Aorta (tissue), 5 donors: ENCODE measurements at regions not wholly inside any gene's neighbourhood (a gene's known extent, or its start where the extent isn't known, plus 50 kb on each side); places are given as distances from the start of the nearest gene placed in this dataset.

ENCODE experiments used
- ATAC-seq: fragments of 200-7000 bp; cut with Tn5 transposase; one replicate; pipeline ENCODE4 v1.9.1; 2022; ENCODE audit warnings: moderate library complexity; ENCODE audit not compliant: low FRiP score
- DNase-seq, 2 donors: peaks; one replicate each; pipeline ENCODE4 v3.0.0-alpha.2; 2020
- H3K27ac ChIP-seq, 2 donors: one replicate each; pipeline ENCODE4 v1.5.1; 2013; ENCODE audit warnings: low read length in 2 of 2, mild to moderate bottlenecking in 2 of 2, moderate library complexity in 2 of 2, control low read depth in 1 of 2, inconsistent platforms in 1 of 2, low read depth in 1 of 2
- H3K27me3 ChIP-seq, 2 donors: one replicate each; pipeline ENCODE4 v1.6.1; 2013; ENCODE audit warnings: control low read depth in 1 of 2, low read length in 1 of 2, mild to moderate bottlenecking in 1 of 2, moderate library complexity in 1 of 2; ENCODE audit not compliant: insufficient read depth in 2 of 2, control insufficient read depth in 1 of 2
- H3K36me3 ChIP-seq, 2 donors: one replicate each; pipeline ENCODE4 v1.6.1; 2013; ENCODE audit warnings: control low read depth in 1 of 2, low read length in 1 of 2, mild to moderate bottlenecking in 1 of 2; ENCODE audit not compliant: insufficient read depth in 2 of 2, control insufficient read depth in 1 of 2
- H3K4me1 ChIP-seq, 2 donors: one replicate each; pipeline ENCODE4 v1.6.1; 2013; ENCODE audit warnings: low read length in 2 of 2, control low read depth in 1 of 2, mild to moderate bottlenecking in 1 of 2, moderate library complexity in 1 of 2; ENCODE audit not compliant: insufficient read depth in 2 of 2, control insufficient read depth in 1 of 2
- H3K4me3 ChIP-seq, 2 donors: one replicate each; pipeline ENCODE4 v1.5.1; 2013; ENCODE audit warnings: low read length in 2 of 2, control low read depth in 1 of 2, mild to moderate bottlenecking in 1 of 2
- H3K9me3 ChIP-seq: one replicate; pipeline ENCODE4 v1.6.1; 2013; ENCODE audit warnings: mild to moderate bottlenecking, low read length; ENCODE audit not compliant: control insufficient read depth
- WGBS, 2 donors: extraction: QIAGEN DNeasy Blood & Tissue Kit; methylation state at CpG; one replicate each; pipeline ENCODE4 v1.1.7; 2013; 5-methylcytosine and 5-hydroxymethylcytosine counted together
- intact Hi-C, 2 donors: fragments of 100-400 bp; cut with DNase I; formaldehyde crosslinking; loops; one replicate each; pipeline versions ENCODE4 v1.14.2 to v1.15.0; 2022
- donor health status: healthy with polysubstance abuse.
- donor health status: Bipolar disorder and iron deficiency.
- donor health status: DM: no; HTN: no; CAD: no.
- donor health status: DM: no; HTN: no; CAD: no.
- donor health status: DM: yes; HTN: yes; CAD: no.

GRCh38 chr18:41618147-41618546, 336.9 kb upstream of the PIK3C3 start:
- no peak overlapping the region for H3K27ac ChIP-seq
- no peaks in the 10 kb centered on the region for H3K27me3 ChIP-seq
- 73 to 78% methylated on average over 1 of the region's 1 CpG for WGBS, 2 donors
- H3K4me1 ChIP-seq = no peaks in the 10 kb centered on the region
- H3K36me3 ChIP-seq = no peaks in the 10 kb centered on the region
- intact Hi-C loops = no loop called here
- H3K9me3 ChIP-seq = no peaks in the 10 kb centered on the region
- no peak overlapping the region for H3K4me3 ChIP-seq
- ATAC-seq (no peak), DNase-seq (no peak)

GRCh38 chr18:41617647-41618046, 337.4 kb upstream of the PIK3C3 start:
- intact Hi-C loops = no loop called here

GRCh38 chr18:41613003-41613609, 341.9 kb upstream of the PIK3C3 start:
- H3K9me3 ChIP-seq = no peaks in the 10 kb centered on the region
- ATAC-seq = no peak
- no peak overlapping the region for H3K4me3 ChIP-seq
- intact Hi-C loops = no loop called here
- H3K27ac ChIP-seq = no peak overlapping the region
- no peak for DNase-seq
- no peaks in the 10 kb centered on the region for H3K36me3 ChIP-seq
- no peaks in the 10 kb centered on the region for H3K27me3 ChIP-seq
- H3K4me1 ChIP-seq = no peaks in the 10 kb centered on the region
- 61 to 63% methylated on average over 6 of the region's 6 CpGs for WGBS, 2 donors

More at GRCh38 chr18:41617647-41618046, 337.4 kb upstream of the PIK3C3 start:
- 50 to 65% methylated on average over 2 of the region's 2 CpGs for WGBS, 2 donors
- no peak overlapping the region for H3K4me3 ChIP-seq
- no peaks in the 10 kb centered on the region for H3K36me3 ChIP-seq
- H3K27me3 ChIP-seq = no peaks in the 10 kb centered on the region
- no peak for DNase-seq
- no peak for ATAC-seq
- no peaks in the 10 kb centered on the region for H3K9me3 ChIP-seq
- no peak overlapping the region for H3K27ac ChIP-seq
- H3K4me1 ChIP-seq = no peaks in the 10 kb centered on the region

- no peaks in the 10 kb centered on the region for H3K36me3 ChIP-seq
- no peak for DNase-seq
- 10 to 16% methylated on average over 5 of the region's 5 CpGs for WGBS, 2 donors
- no peak for ATAC-seq
- intact Hi-C loops = no loop called here
- no peaks in the 10 kb centered on the region for H3K27me3 ChIP-seq
- no peaks in the 10 kb centered on the region for H3K4me1 ChIP-seq
- H3K9me3 ChIP-seq = no peaks in the 10 kb centered on the region
- H3K4me3 ChIP-seq = no peak overlapping the region
- H3K27ac ChIP-seq = no peak overlapping the region
Observed at GRCh38 chr18:41604964-41605363, 350.1 kb upstream of the PIK3C3 start.

- intact Hi-C loops = no loop called here
- DNase-seq (no peak), ATAC-seq (no peak)
- Histone ChIP-seq H3K4me3 (no peak overlapping the region), H3K4me1 (no peaks in the 10 kb centered on the region), H3K27me3 (no peaks in the 10 kb centered on the region), H3K36me3 (no peaks in the 10 kb centered on the region), H3K9me3 (no peaks in the 10 kb centered on the region), H3K27ac (no peak overlapping the region)
- WGBS, 2 donors = 79 to 80% methylated on average over 4 of the region's 4 CpGs
Observed at GRCh38 chr18:41602034-41602433, 353.0 kb upstream of the PIK3C3 start.

- ATAC-seq (no peak), DNase-seq (no peak)
- Histone ChIP-seq H3K4me1 (no peaks in the 10 kb centered on the region), H3K36me3 (no peaks in the 10 kb centered on the region), H3K4me3 (no peak overlapping the region), H3K9me3 (no peaks in the 10 kb centered on the region), H3K27ac (no peak overlapping the region), H3K27me3 (no peaks in the 10 kb centered on the region)
- whole genome bisulfite sequencing, 2 donors = 81 to 84% methylated on average over 3 of the region's 3 CpGs
- intact Hi-C loops = no loop called here
Observed at GRCh38 chr18:41600693-41601391, 354.2 kb upstream of the PIK3C3 start.

- no peak for ATAC-seq
- 73 to 75% methylated on average over 3 of the region's 3 CpGs for WGBS, 2 donors
Observed at GRCh38 chr18:41599466-41599865, 355.6 kb upstream of the PIK3C3 start.

GRCh38 chr18:41594582-41594981, 360.5 kb upstream of the PIK3C3 start:
- Histone ChIP-seq H3K9me3 (no peaks in the 10 kb centered on the region), H3K27me3 (no peaks in the 10 kb centered on the region), H3K4me3 (no peak overlapping the region), H3K36me3 (no peaks in the 10 kb centered on the region), H3K4me1 (no peaks in the 10 kb centered on the region), H3K27ac (no peak overlapping the region)
- intact Hi-C loops = no loop called here
- DNase-seq (no peak), ATAC-seq (no peak)
- WGBS, 2 donors = 39 to 41% methylated on average over 3 of the region's 3 CpGs

More at GRCh38 chr18:41599466-41599865, 355.6 kb upstream of the PIK3C3 start:
- H3K27ac ChIP-seq = no peak overlapping the region
- no peak for DNase-seq
- no peaks in the 10 kb centered on the region for H3K36me3 ChIP-seq
- no peak overlapping the region for H3K4me3 ChIP-seq
- intact Hi-C loops = no loop called here
- H3K9me3 ChIP-seq = no peaks in the 10 kb centered on the region
- H3K27me3 ChIP-seq = no peaks in the 10 kb centered on the region
- no peaks in the 10 kb centered on the region for H3K4me1 ChIP-seq

GRCh38 chr18:41593171-41593675, 361.8 kb upstream of the PIK3C3 start:
- H3K4me3 ChIP-seq = no peak overlapping the region

More at GRCh38 chr18:41593171-41593675, 361.8 kb upstream of the PIK3C3 start:
- H3K9me3 ChIP-seq = no peaks in the 10 kb centered on the region
- H3K4me1 ChIP-seq = no peaks in the 10 kb centered on the region
- H3K27ac ChIP-seq = no peak overlapping the region
- DNase-seq (no peak), ATAC-seq (no peak)
- no peaks in the 10 kb centered on the region for H3K36me3 ChIP-seq
- intact Hi-C loops = no loop called here
- H3K27me3 ChIP-seq = no peaks in the 10 kb centered on the region
